ENCODE measurements at regions not wholly inside any gene's neighbourhood (a gene's known extent, or its start where the extent isn't known, plus 50 kb on each side); places are given as distances from the start of the nearest gene placed in this dataset.

DNA sequence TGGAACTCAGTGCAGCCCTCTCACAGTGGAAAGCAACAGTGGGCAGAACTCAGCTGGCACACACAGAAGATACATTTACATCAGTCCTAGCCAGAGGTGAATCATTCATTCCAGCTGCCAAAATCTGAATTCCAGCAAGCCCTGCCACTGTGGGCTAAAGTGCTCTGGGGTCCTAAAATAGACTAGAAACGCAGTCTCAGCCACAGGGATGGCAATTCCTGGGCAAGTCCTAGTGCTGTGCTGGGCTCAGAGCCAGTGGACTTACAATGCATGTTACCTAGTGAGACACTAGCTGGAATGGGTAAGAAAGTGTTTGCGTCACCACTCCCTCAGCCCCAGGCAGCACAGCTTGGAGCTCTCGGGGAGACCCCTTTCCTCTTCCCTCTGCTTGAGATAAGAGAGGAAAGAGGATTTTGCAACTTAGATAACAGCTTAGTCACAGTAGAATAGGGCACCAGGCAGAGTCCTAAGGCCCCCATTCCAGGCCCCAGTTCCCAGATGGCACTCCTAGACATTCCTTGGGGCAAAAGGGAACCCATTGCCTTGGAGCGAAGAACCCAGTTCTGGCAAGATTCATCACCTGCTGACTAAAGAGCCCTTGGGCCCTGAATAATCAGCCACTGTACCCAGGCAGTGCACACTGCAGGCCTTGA is 592.9 kb downstream of the FSCB start:
- no peak for TF ChIP-seq CTCF (IDR thresholded peaks at IDR 0.05)
- DNase-seq (ENCODE audit: low spot score) = no peak
- Mint-ChIP-seq H3K27me3 (ENCODE audit: low read depth) (no peaks in the 10 kb centered on the region), H3K9me3 (ENCODE audit: low read depth) (peaks cover 9% of the 10 kb centered on the region), H3K36me3 (ENCODE audit: low read depth) (no peaks in the 10 kb centered on the region), H3K4me1 (ENCODE audit: low read depth) (no peaks in the 10 kb centered on the region), H3K4me3 (ENCODE audit: unreplicated experiment) (no peak overlapping the region), H3K27ac (ENCODE audit: unreplicated experiment) (no peak overlapping the region)

GRCh38 chr14:43903209-43903608 is 603.9 kb downstream of the FSCB start:
- TF ChIP-seq CTCF (IDR thresholded peaks at IDR 0.05) = no peak
- no peak for DNase-seq (ENCODE audit: low spot score)
- H3K27ac Mint-ChIP-seq (ENCODE audit: unreplicated experiment) = no peak overlapping the region
- H3K4me3 Mint-ChIP-seq (ENCODE audit: unreplicated experiment) = no peak overlapping the region
- H3K9me3 Mint-ChIP-seq (ENCODE audit: low read depth) = peaks cover 6% of the 10 kb centered on the region
- no peaks in the 10 kb centered on the region for H3K27me3 Mint-ChIP-seq (ENCODE audit: low read depth)
- H3K36me3 Mint-ChIP-seq (ENCODE audit: low read depth) = no peaks in the 10 kb centered on the region
- no peaks in the 10 kb centered on the region for H3K4me1 Mint-ChIP-seq (ENCODE audit: low read depth)

- no peak for DNase-seq (ENCODE audit: low spot score)
- Mint-ChIP-seq H3K4me3 (ENCODE audit: unreplicated experiment) (no peak overlapping the region), H3K36me3 (ENCODE audit: low read depth) (no peaks in the 10 kb centered on the region), H3K27ac (ENCODE audit: unreplicated experiment) (no peak overlapping the region), H3K4me1 (ENCODE audit: low read depth) (no peaks in the 10 kb centered on the region), H3K9me3 (ENCODE audit: low read depth) (peaks cover 6% of the 10 kb centered on the region), H3K27me3 (ENCODE audit: low read depth) (no peaks in the 10 kb centered on the region)
- no peak for TF ChIP-seq CTCF (IDR thresholded peaks at IDR 0.05)
These were observed 605.0 kb downstream of the FSCB start for GRCh38 chr14:43901911-43902673.

- TF ChIP-seq CTCF (IDR thresholded peaks at IDR 0.05) = no peak
- Mint-ChIP-seq H3K4me3 (ENCODE audit: unreplicated experiment) (no peak overlapping the region), H3K9me3 (ENCODE audit: low read depth) (peaks cover 2% of the 10 kb centered on the region), H3K4me1 (ENCODE audit: low read depth) (no peaks in the 10 kb centered on the region), H3K27me3 (ENCODE audit: low read depth) (no peaks in the 10 kb centered on the region), H3K36me3 (ENCODE audit: low read depth) (no peaks in the 10 kb centered on the region), H3K27ac (ENCODE audit: unreplicated experiment) (no peak overlapping the region)
- no peak for DNase-seq (ENCODE audit: low spot score)
These were observed 606.9 kb downstream of the FSCB start for GRCh38 chr14:43900173-43900655.

- TF ChIP-seq CTCF (IDR thresholded peaks at IDR 0.05) = no peak
- Mint-ChIP-seq H3K4me3 (ENCODE audit: unreplicated experiment) (no peak overlapping the region), H3K27ac (ENCODE audit: unreplicated experiment) (no peak overlapping the region), H3K9me3 (ENCODE audit: low read depth) (no peaks in the 10 kb centered on the region), H3K4me1 (ENCODE audit: low read depth) (no peaks in the 10 kb centered on the region), H3K27me3 (ENCODE audit: low read depth) (no peaks in the 10 kb centered on the region), H3K36me3 (ENCODE audit: low read depth) (no peaks in the 10 kb centered on the region)
- no peak for DNase-seq (ENCODE audit: low spot score)
These were observed 608.4 kb downstream of the FSCB start for GRCh38 chr14:43898687-43899086.

All from chondrocyte (in vitro differentiated cells).